ENCODE measurements at regions not wholly inside any gene's neighbourhood (a gene's known extent, or its start where the extent isn't known, plus 50 kb on each side); places are given as distances from the start of the nearest gene placed in this dataset.

- no peak for TF ChIP-seq EP300 (IDR thresholded peaks at IDR 0.05)
- no peak for TF ChIP-seq CTCF (IDR thresholded peaks at IDR 0.05)
- TF ChIP-seq POLR2AphosphoS5 (IDR thresholded peaks at IDR 0.05), result no peak
- TF ChIP-seq POLR2A (IDR thresholded peaks at IDR 0.05), result no peak
Measured at GRCh38 chr6:76518443-76518842, 446.0 kb upstream of the IMPG1 start.
